ENCODE measurements at regions not wholly inside any gene's neighbourhood (a gene's known extent, or its start where the extent isn't known, plus 50 kb on each side); places are given as distances from the start of the nearest gene placed in this dataset.
"Not testable (repeated sequence)": the region's sequence is repeated elsewhere in the genome, so short reads cannot be mapped to it uniquely, and the experiment has no call there.

- DNase-seq: not testable (repeated sequence)
Observed at GRCh38 chr11:71723991-71724390, 109.0 kb upstream of the DEFB108B start.

- DNase-seq: not testable (repeated sequence)
Observed at GRCh38 chr11:71730748-71731147, 102.3 kb upstream of the DEFB108B start.

- DNase-seq: peak; percentile 37
Observed at GRCh38 chr11:71734368-71734767, 98.6 kb upstream of the DEFB108B start.

- not testable (repeated sequence) for DNase-seq
Observed at GRCh38 chr11:71738317-71738716, 94.7 kb upstream of the DEFB108B start.

- not testable (repeated sequence) for DNase-seq
Observed at GRCh38 chr11:71743385-71743784, 89.6 kb upstream of the DEFB108B start.

GRCh38 chr11:71745656-71746055 is 87.3 kb upstream of the DEFB108B start:
- not testable (repeated sequence) for DNase-seq

- not testable (repeated sequence) for DNase-seq
Observed at GRCh38 chr11:71746263-71746662, 86.7 kb upstream of the DEFB108B start.

GRCh38 chr11:71748965-71749620 is 83.9 kb upstream of the DEFB108B start:
- DNase-seq: not testable (repeated sequence)

GRCh38 chr11:71750908-71751307 is 82.1 kb upstream of the DEFB108B start:
- DNase-seq: not testable (repeated sequence)

GRCh38 chr11:71764695-71765491 is 68.1 kb upstream of the DEFB108B start:
- not testable (repeated sequence) for DNase-seq

- DNase-seq: not testable (repeated sequence)
Observed at GRCh38 chr11:71767016-71767415, 66.0 kb upstream of the DEFB108B start.

- not testable (repeated sequence) for DNase-seq
Observed at GRCh38 chr11:71772193-71772592, 60.8 kb upstream of the DEFB108B start.

GRCh38 chr11:71774603-71775222 is 58.3 kb upstream of the DEFB108B start:
- no peak for DNase-seq

GRCh38 chr11:71780116-71780515 is 52.9 kb upstream of the DEFB108B start:
- DNase-seq: not testable (repeated sequence)

GRCh38 chr11:71780771-71781170 is 52.2 kb upstream of the DEFB108B start:
- DNase-seq: not testable (repeated sequence)

- DNase-seq: not testable (repeated sequence)
Observed at GRCh38 chr11:71781491-71781890, 51.5 kb upstream of the DEFB108B start.

- DNase-seq: not testable (repeated sequence)
Observed at GRCh38 chr11:71782229-71782861, 50.7 kb upstream of the DEFB108B start.

GRCh38 chr11:71783191-71783590 is 49.8 kb upstream of the DEFB108B start:
- DNase-seq: not testable (repeated sequence)

Measured in stimulated activated CD4-positive, alpha-beta T cell treated with anti-CD3 and anti-CD28 coated beads, Interleukin-15, amount 100 ng/mL, for 24 hours (primary cell).